SK-N-SH (cell line): ENCODE measurements at regions not wholly inside any gene's neighbourhood (a gene's known extent, or its start where the extent isn't known, plus 50 kb on each side); places are given as distances from the start of the nearest gene placed in this dataset.

Source experiments
- CTCF ChIA-PET: fragments of 300-600, 350-600 bp; formaldehyde crosslinking; extraction: SDS; loops from one replicate; lab custom pipeline; 2021; lab: Yijun Ruan, JAX
- POLR2A ChIA-PET: fragments of 350-600 bp; sonication (Branson Sonifier 250); formaldehyde crosslinking; extraction: SDS; loops from one replicate; lab custom pipeline; 2020; ENCODE audit warnings: antibody characterized with exemption, inconsistent platforms; lab: Yijun Ruan, JAX
- DNase-seq: peaks from one replicate; pipeline ENCODE4 v3.0.0; 2012
- H2AFZ ChIP-seq: fragments of 200-600 bp; sonication (generic); 2 replicates; pipeline ENCODE4 v1.8.1; 2016; ENCODE audit warnings: antibody characterized with exemption, mild to moderate bottlenecking, low read depth
- H3F3A ChIP-seq: fragments of 200-600 bp; sonication (generic); replicated peaks from 2 replicates; pipeline ENCODE3; 2016; ENCODE audit warnings: antibody characterized with exemption, mild to moderate bottlenecking; ENCODE audit not compliant: insufficient read depth
- H3K27ac ChIP-seq, 2 experiments: fragments of 200-500 bp in 1 of 2; fragments of 200-600 bp in 1 of 2; sonication (Bioruptor generic) in 1 of 2; sonication (generic), shearing (Covaris generic) in 1 of 2; 2 replicates each; pipeline versions ENCODE4 v1.5.1 to v1.6.1; 2014 to 2016; ENCODE audit warnings: low read depth in 2 of 2, inconsistent platforms in 1 of 2, low read length in 1 of 2, mild to moderate bottlenecking in 1 of 2, mixed read lengths in 1 of 2
- H3K27me3 ChIP-seq: fragments of 200-600 bp; sonication (generic), shearing (Covaris generic); 2 replicates; pipeline ENCODE4 v1.6.1; 2016; ENCODE audit warnings: mixed run types; ENCODE audit not compliant: insufficient read depth
- H3K36me3 ChIP-seq, 2 experiments: fragments of 200-500 bp in 1 of 2; fragments of 200-600 bp in 1 of 2; sonication (Bioruptor generic) in 1 of 2; sonication (generic) in 1 of 2; replicated peaks in 1 of 2; 2 replicates each; pipeline versions ENCODE3 to v1.5.1; 2014 to 2016; ENCODE audit warnings: low read length in 1 of 2, mild to moderate bottlenecking in 1 of 2; ENCODE audit not compliant: insufficient read depth in 2 of 2, control insufficient read depth in 1 of 2
- H3K4me1 ChIP-seq, 2 experiments: fragments of 200-500 bp in 1 of 2; fragments of 200-600 bp in 1 of 2; sonication (Bioruptor generic) in 1 of 2; sonication (generic), shearing (Covaris generic) in 1 of 2; 2 replicates each; pipeline versions ENCODE4 v1.5.1 to v1.6.1; 2014 to 2016; ENCODE audit warnings: low read depth in 1 of 2, low read length in 1 of 2, mixed run types in 1 of 2; ENCODE audit not compliant: insufficient read depth in 2 of 2, control insufficient read depth in 1 of 2
- H3K4me2 ChIP-seq: fragments of 200-600 bp; sonication (generic), shearing (Covaris generic); 2 replicates; pipeline ENCODE4 v1.6.1; 2017; ENCODE audit warnings: mixed run types
- H3K4me3 ChIP-seq, 2 experiments: fragments of 200-500 bp in 1 of 2; fragments of 200-600 bp in 1 of 2; sonication (Bioruptor generic) in 1 of 2; sonication (generic), shearing (Covaris generic) in 1 of 2; 2 replicates each; pipeline versions ENCODE4 v1.5.1 to v1.8.1; 2014 to 2016; ENCODE audit warnings: low read depth in 2 of 2, inconsistent platforms in 1 of 2, low read length in 1 of 2, mild to moderate bottlenecking in 1 of 2, mixed read lengths in 1 of 2, moderate library complexity in 1 of 2
- H3K79me2 ChIP-seq: fragments of 200-600 bp; sonication (generic); 2 replicates; pipeline ENCODE4 v1.8.1; 2017; ENCODE audit warnings: mild to moderate bottlenecking; ENCODE audit not compliant: insufficient read depth
- H3K9ac ChIP-seq: fragments of 200-600 bp; sonication (generic); 2 replicates; pipeline ENCODE4 v1.6.1; 2017; ENCODE audit warnings: mixed run types
- H3K9me2 ChIP-seq: fragments of 200-600 bp; sonication (generic); 2 replicates; pipeline ENCODE4 v1.6.1; 2017; ENCODE audit warnings: mixed run types
- H3K9me3 ChIP-seq: fragments of 200-600 bp; sonication (generic); 2 replicates; pipeline ENCODE4 v1.6.1; 2017; ENCODE audit warnings: mixed run types, mild to moderate bottlenecking, moderate library complexity
- H4K20me1 ChIP-seq: fragments of 200-600 bp; sonication (generic); 2 replicates; pipeline ENCODE4 v1.6.1; 2017; ENCODE audit warnings: mild to moderate bottlenecking, mixed run types; ENCODE audit not compliant: insufficient read depth
- CTCF ChIP-seq: fragments of 200-600 bp; sonication (generic); IDR thresholded peaks from 2 replicates; pipeline ENCODE4 v1.6.1; 2017; ENCODE audit warnings: antibody characterized with exemption, mild to moderate bottlenecking, moderate library complexity
- EP300 ChIP-seq, 2 experiments: IDR thresholded peaks; 2 replicates each; pipeline versions ENCODE4 v1.4.0 to v1.6.1; 2012; ENCODE audit warnings: borderline replicate concordance in 1 of 2, low read depth in 1 of 2, low read length in 1 of 2
- GABPA ChIP-seq: IDR thresholded peaks from 2 replicates; pipeline ENCODE4 v1.4.0; 2012; ENCODE audit warnings: low read depth, mild to moderate bottlenecking
- GATA2 ChIP-seq: sonication (generic); formaldehyde crosslinking; IDR thresholded peaks from 2 replicates; pipeline ENCODE4 v1.5.0; 2020; ENCODE audit warnings: mild to moderate bottlenecking, missing genetic modification reagents
- MEF2A ChIP-seq: IDR thresholded peaks from 2 replicates; pipeline ENCODE4 v1.4.0; 2012; ENCODE audit warnings: low read depth, borderline replicate concordance
- PBX3 ChIP-seq: IDR thresholded peaks from 2 replicates; pipeline ENCODE4; 2012
- POLR2AphosphoS5 ChIP-seq: IDR thresholded peaks from 2 replicates; pipeline ENCODE4 v1.6.1; 2012; ENCODE audit warnings: low read depth, low read length
- RAD21 ChIP-seq: IDR thresholded peaks from 2 replicates; pipeline ENCODE4 v1.6.1; 2012; ENCODE audit warnings: mild to moderate bottlenecking, low read length
- RCOR1 ChIP-seq: fragments of 150-350 bp; IDR thresholded peaks from 2 replicates; pipeline ENCODE4 v1.6.1; 2017; ENCODE audit warnings: antibody characterized with exemption, low read length
- YY1 ChIP-seq: IDR thresholded peaks from 2 replicates; pipeline ENCODE4 v1.4.0; 2012; ENCODE audit warnings: low read depth, mild to moderate bottlenecking
- WGBS: methylation state at CpG from one replicate; pipeline ENCODE4 v1.1.6; 2017; ENCODE audit warnings: low lambda C conversion rate; 5-methylcytosine and 5-hydroxymethylcytosine counted together
- TF ChIP-seq, protein P1 (sequence below): fragments of 150-350 bp; IDR thresholded peaks from 2 replicates; pipeline ENCODE4 v1.6.1; 2016; ENCODE audit warnings: mild to moderate bottlenecking, low read depth, low read length
- TF ChIP-seq, protein P2 (sequence below): IDR thresholded peaks from 2 replicates; pipeline ENCODE4 v1.4.0; 2012; ENCODE audit warnings: low read depth, borderline replicate concordance
- TF ChIP-seq, protein P3 (sequence below): fragments of 150-350 bp; IDR thresholded peaks from 2 replicates; pipeline ENCODE4 v1.6.1; 2017; ENCODE audit warnings: antibody characterized with exemption, low read length, low read depth, borderline replicate concordance
- TF ChIP-seq, protein P4 (sequence below): IDR thresholded peaks from 2 replicates; pipeline ENCODE4 v1.4.0; 2012; ENCODE audit warnings: low read depth, borderline replicate concordance

DNA sequence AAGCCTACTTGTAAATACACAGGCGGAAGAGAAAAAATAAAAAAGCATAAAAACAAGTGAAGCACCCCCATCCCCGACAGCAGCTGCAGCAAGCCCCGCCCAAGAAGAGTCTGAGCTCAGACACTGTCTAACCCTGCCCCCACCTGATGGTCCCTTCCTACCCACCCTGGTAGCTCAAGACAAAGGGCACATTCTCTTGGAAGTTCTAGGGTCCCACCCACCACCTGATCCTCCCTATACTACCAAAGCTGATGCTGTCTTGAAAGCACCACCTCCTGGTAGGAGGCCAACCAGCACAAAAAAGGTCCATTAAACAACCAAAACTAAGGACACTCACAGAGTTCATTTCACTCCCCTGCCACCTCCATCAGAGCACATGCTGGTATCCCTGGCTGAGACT is 308.2 kb downstream of the KLHL13 start:
- H3K9me2 ChIP-seq: no peaks in the 10 kb centered on the region
- H3K4me1 ChIP-seq: no peaks in the 10 kb centered on the region
- H3F3A ChIP-seq: no peaks in the 10 kb centered on the region
- no peak overlapping the region for H3K27ac ChIP-seq
- no peak overlapping the region for H3K4me2 ChIP-seq
- H3K4me3 ChIP-seq: no peak overlapping the region
- H3K9me3 ChIP-seq: no peaks in the 10 kb centered on the region
- H4K20me1 ChIP-seq: no peaks in the 10 kb centered on the region
- ChIA-PET CTCF (no interaction called here), POLR2A (no interaction called here)
- H3K79me2 ChIP-seq: no peaks in the 10 kb centered on the region
- H3K36me3 ChIP-seq: no peaks in the 10 kb centered on the region
- H3K27me3 ChIP-seq: no peaks in the 10 kb centered on the region
- DNase-seq: no peak
- TF ChIP-seq, protein P1, sequence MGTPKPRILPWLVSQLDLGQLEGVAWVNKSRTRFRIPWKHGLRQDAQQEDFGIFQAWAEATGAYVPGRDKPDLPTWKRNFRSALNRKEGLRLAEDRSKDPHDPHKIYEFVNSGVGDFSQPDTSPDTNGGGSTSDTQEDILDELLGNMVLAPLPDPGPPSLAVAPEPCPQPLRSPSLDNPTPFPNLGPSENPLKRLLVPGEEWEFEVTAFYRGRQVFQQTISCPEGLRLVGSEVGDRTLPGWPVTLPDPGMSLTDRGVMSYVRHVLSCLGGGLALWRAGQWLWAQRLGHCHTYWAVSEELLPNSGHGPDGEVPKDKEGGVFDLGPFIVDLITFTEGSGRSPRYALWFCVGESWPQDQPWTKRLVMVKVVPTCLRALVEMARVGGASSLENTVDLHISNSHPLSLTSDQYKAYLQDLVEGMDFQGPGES: no peak
- TF ChIP-seq, protein P2, sequence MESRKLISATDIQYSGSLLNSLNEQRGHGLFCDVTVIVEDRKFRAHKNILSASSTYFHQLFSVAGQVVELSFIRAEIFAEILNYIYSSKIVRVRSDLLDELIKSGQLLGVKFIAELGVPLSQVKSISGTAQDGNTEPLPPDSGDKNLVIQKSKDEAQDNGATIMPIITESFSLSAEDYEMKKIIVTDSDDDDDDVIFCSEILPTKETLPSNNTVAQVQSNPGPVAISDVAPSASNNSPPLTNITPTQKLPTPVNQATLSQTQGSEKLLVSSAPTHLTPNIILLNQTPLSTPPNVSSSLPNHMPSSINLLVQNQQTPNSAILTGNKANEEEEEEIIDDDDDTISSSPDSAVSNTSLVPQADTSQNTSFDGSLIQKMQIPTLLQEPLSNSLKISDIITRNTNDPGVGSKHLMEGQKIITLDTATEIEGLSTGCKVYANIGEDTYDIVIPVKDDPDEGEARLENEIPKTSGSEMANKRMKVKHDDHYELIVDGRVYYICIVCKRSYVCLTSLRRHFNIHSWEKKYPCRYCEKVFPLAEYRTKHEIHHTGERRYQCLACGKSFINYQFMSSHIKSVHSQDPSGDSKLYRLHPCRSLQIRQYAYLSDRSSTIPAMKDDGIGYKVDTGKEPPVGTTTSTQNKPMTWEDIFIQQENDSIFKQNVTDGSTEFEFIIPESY: no peak
- TF ChIP-seq POLR2AphosphoS5: no peak
- TF ChIP-seq, protein P3, sequence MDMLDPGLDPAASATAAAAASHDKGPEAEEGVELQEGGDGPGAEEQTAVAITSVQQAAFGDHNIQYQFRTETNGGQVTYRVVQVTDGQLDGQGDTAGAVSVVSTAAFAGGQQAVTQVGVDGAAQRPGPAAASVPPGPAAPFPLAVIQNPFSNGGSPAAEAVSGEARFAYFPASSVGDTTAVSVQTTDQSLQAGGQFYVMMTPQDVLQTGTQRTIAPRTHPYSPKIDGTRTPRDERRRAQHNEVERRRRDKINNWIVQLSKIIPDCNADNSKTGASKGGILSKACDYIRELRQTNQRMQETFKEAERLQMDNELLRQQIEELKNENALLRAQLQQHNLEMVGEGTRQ: no peak
- TF ChIP-seq, protein P4, sequence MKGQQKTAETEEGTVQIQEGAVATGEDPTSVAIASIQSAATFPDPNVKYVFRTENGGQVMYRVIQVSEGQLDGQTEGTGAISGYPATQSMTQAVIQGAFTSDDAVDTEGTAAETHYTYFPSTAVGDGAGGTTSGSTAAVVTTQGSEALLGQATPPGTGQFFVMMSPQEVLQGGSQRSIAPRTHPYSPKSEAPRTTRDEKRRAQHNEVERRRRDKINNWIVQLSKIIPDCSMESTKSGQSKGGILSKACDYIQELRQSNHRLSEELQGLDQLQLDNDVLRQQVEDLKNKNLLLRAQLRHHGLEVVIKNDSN: no peak
- TF ChIP-seq YY1: no peak
- no peak for TF ChIP-seq RAD21
- no peak for TF ChIP-seq CTCF
- TF ChIP-seq PBX3: no peak
- TF ChIP-seq GABPA: no peak
- no peak for TF ChIP-seq EP300 (IDR thresholded peaks at IDR 0.05; ENCODE audit: borderline replicate concordance in 1 of 2, low read depth in 1 of 2, low read length in 1 of 2)
- no peak for TF ChIP-seq GATA2 (CRISPR knock-in tag)
- no peak for TF ChIP-seq RCOR1
- no peak for TF ChIP-seq MEF2A
- H3K9ac ChIP-seq: no peak overlapping the region
- no peak overlapping the region for H2AFZ ChIP-seq
- 16% methylated on average over 3 of the region's 3 CpGs for WGBS
